Pancreas (tissue), 10 donors: ENCODE measurements at regions not wholly inside any gene's neighbourhood (a gene's known extent, or its start where the extent isn't known, plus 50 kb on each side); places are given as distances from the start of the nearest gene placed in this dataset.
A peak's percentile ranks its signal among the peaks of the same experiment; 100 is the strongest.

Experiments
- ATAC-seq, 4 donors: fragments of 200-7000 bp; cut with Tn5 transposase; one replicate each; pipeline versions ENCODE4 v1.8.0 to v1.9.1; 2020; ENCODE audit warnings: mild to moderate bottlenecking in 4 of 4, moderate library complexity in 4 of 4
- DNase-seq, 6 donors: peaks; one replicate each; pipeline ENCODE4 v3.0.0-alpha.2; 2020
- FAIRE-seq: peaks from 2 replicates; lab custom pipeline; 2012; peaks lifted over from hg19 to GRCh38; lab: Jason Lieb, UNC
- H3K27ac ChIP-seq, 4 donors: fragments of 200-600 bp; sonication (generic); 1 replicate in 3 of 4; 2 replicates in 1 of 4; pipeline versions ENCODE4 v1.5.0 to v1.8.0; 2020
- H3K27me3 ChIP-seq, 4 donors: fragments of 200-600 bp; one replicate each; pipeline ENCODE4 v1.8.0; 2021
- H3K36me3 ChIP-seq, 3 donors: fragments of 200-600 bp; sonication (generic) in 1 of 3; one replicate each; pipeline versions ENCODE4 v1.5.0 to v1.8.0; 2020 to 2021
- H3K4me1 ChIP-seq, 3 donors: fragments of 200-600 bp; one replicate each; pipeline ENCODE4 v1.8.0; 2021
- H3K4me3 ChIP-seq, 4 donors: fragments of 200-600 bp; sonication (generic) in 2 of 4; one replicate each; pipeline versions ENCODE4 v1.5.0 to v1.8.0; 2020 to 2021
- H3K9me3 ChIP-seq, 4 donors: fragments of 200-600 bp; one replicate each; pipeline ENCODE4 v1.8.0; 2021
- CTCF ChIP-seq, 4 donors: fragments of 200-600 bp; sonication (generic) in 3 of 4; IDR thresholded peaks; one replicate each; pipeline versions ENCODE4 v1.5.0 to v1.8.0; 2021; ENCODE audit warnings: antibody characterized with exemption in 4 of 4
- WGBS, 2 donors: extraction: QIAGEN DNeasy Blood & Tissue Kit; methylation state at CpG; one replicate each; pipeline ENCODE4 v1.1.7; 2013; 5-methylcytosine and 5-hydroxymethylcytosine counted together
- intact Hi-C, 3 donors: fragments of 100-400 bp; cut with DNase I; formaldehyde crosslinking; loops; one replicate each; pipeline versions ENCODE4 v1.11.1 to v1.14.2; 2022
- donor health status: healthy with polysubstance abuse.
- donor health status: DM: no; HTN: no; CAD: no; lungs with moderate emphysema.
- donor health status: DM: no; HTN: no; CAD: no.
- donor health status: control.
- donor health status: control.
- donor health status: Bipolar disorder and iron deficiency.
- donor health status: DM: yes; HTN: yes; CAD: no.
- donor health status: DM: no; HTN: no; CAD: no.
- donor health status: DM: no; HTN: no; CAD: no.
- donor health status: DM: yes; HTN: yes; CAD: no.

- no peak for TF ChIP-seq CTCF (IDR thresholded peaks at IDR 0.05)
- ATAC-seq (peak in 3 of 4 donors; percentile 26 to 55 (median 28)), DNase-seq (no peak), FAIRE-seq (no peak)
- Histone ChIP-seq H3K36me3 (no peaks in the 10 kb centered on the region), H3K4me3 (no peak overlapping the region), H3K27ac (no peak overlapping the region), H3K4me1 (peaks cover 0 to 8% (median 0%) of the 10 kb centered on the region in 3 donors), H3K27me3 (no peaks in the 10 kb centered on the region), H3K9me3 (no peaks in the 10 kb centered on the region)
- intact Hi-C loops = no loop called here
- 53 to 55% methylated on average over 2 of the region's 2 CpGs for WGBS, 2 donors
Observed at GRCh38 chr12:67920413-67920812, 68.8 kb upstream of the IFNG-AS1 start.

- 24 to 37% methylated on average over 1 of the region's 1 CpG for WGBS, 2 donors
- intact Hi-C loops = no loop called here
- Histone ChIP-seq H3K36me3 (no peaks in the 10 kb centered on the region), H3K4me1 (peaks cover 0 to 8% (median 0%) of the 10 kb centered on the region in 3 donors), H3K9me3 (no peaks in the 10 kb centered on the region), H3K27me3 (no peaks in the 10 kb centered on the region), H3K27ac (no peak overlapping the region), H3K4me3 (no peak overlapping the region)
- FAIRE-seq (no peak), DNase-seq (no peak), ATAC-seq (peak; percentile 60 to 80 (median 66))
- no peak for TF ChIP-seq CTCF (IDR thresholded peaks at IDR 0.05)
Observed at GRCh38 chr12:67921286-67921685, 68.0 kb upstream of the IFNG-AS1 start.

- Histone ChIP-seq H3K27me3 (no peaks in the 10 kb centered on the region), H3K27ac (no peak overlapping the region), H3K4me3 (no peak overlapping the region), H3K9me3 (no peaks in the 10 kb centered on the region), H3K4me1 (peaks cover 0 to 8% (median 0%) of the 10 kb centered on the region in 3 donors), H3K36me3 (no peaks in the 10 kb centered on the region)
- FAIRE-seq (no peak), DNase-seq (no peak), ATAC-seq (no peak)
- WGBS, 2 donors = 72 to 82% methylated on average over 1 of the region's 1 CpG
- no peak for TF ChIP-seq CTCF (IDR thresholded peaks at IDR 0.05)
- intact Hi-C loops = no loop called here
Observed at GRCh38 chr12:67922245-67922644, 67.0 kb upstream of the IFNG-AS1 start.

GRCh38 chr12:67925077-67925476 lies 64.2 kb upstream of the IFNG-AS1 start:
- FAIRE-seq (no peak), DNase-seq (no peak), ATAC-seq (no peak)
- intact Hi-C loops = no loop called here
- WGBS, 2 donors = 34 to 35% methylated on average over 2 of the region's 2 CpGs
- peaks cover 5 to 17% (median 15%) of the 10 kb centered on the region in 3 donors for H3K4me1 ChIP-seq
- no peak overlapping the region for H3K4me3 ChIP-seq
- H3K27me3 ChIP-seq = no peaks in the 10 kb centered on the region
- H3K9me3 ChIP-seq = no peaks in the 10 kb centered on the region
- H3K36me3 ChIP-seq = no peaks in the 10 kb centered on the region
- TF ChIP-seq CTCF (IDR thresholded peaks at IDR 0.05) = no peak
- no peak overlapping the region for H3K27ac ChIP-seq

- Histone ChIP-seq H3K36me3 (no peaks in the 10 kb centered on the region), H3K27ac (no peak overlapping the region), H3K4me1 (peaks cover 5 to 17% (median 12%) of the 10 kb centered on the region in 3 donors), H3K4me3 (no peak overlapping the region), H3K27me3 (no peaks in the 10 kb centered on the region), H3K9me3 (no peaks in the 10 kb centered on the region)
- FAIRE-seq (no peak), DNase-seq (no peak), ATAC-seq (no peak)
- no peak for TF ChIP-seq CTCF (IDR thresholded peaks at IDR 0.05)
- WGBS, 2 donors = 86% methylated on average over 3 of the region's 3 CpGs
- intact Hi-C loops = no loop called here
Observed at GRCh38 chr12:67925552-67925951, 63.7 kb upstream of the IFNG-AS1 start.
